H1 (cell line): ENCODE measurements at regions not wholly inside any gene's neighbourhood (a gene's known extent, or its start where the extent isn't known, plus 50 kb on each side); places are given as distances from the start of the nearest gene placed in this dataset.

Experiments
- BCL11A ChIP-seq, 2 experiments: IDR thresholded peaks; one replicate each; pipeline ENCODE4 v1.6.1; 2011; ENCODE audit warnings: low read depth in 2 of 2, low read length in 2 of 2, mild to moderate bottlenecking in 2 of 2
- CHD7 ChIP-seq: fragments of 300-600 bp; sonication (generic); IDR thresholded peaks from 2 replicates; pipeline ENCODE4 v1.7.1; 2012; ENCODE audit warnings: low read length, moderate library complexity, mild to moderate bottlenecking, inconsistent platforms; ENCODE audit not compliant: insufficient replicate concordance
- HDAC6 ChIP-seq: IDR thresholded peaks from one replicate; pipeline ENCODE4 v1.7.1; 2012; ENCODE audit warnings: low read depth, mild to moderate bottlenecking, inconsistent platforms, low read length, moderate library complexity
- TBP ChIP-seq: IDR thresholded peaks from 2 replicates; pipeline ENCODE4 v1.6.1; 2011; ENCODE audit warnings: low read depth, low read length, improper control_type of control experiment
- TEAD4 ChIP-seq: IDR thresholded peaks from 2 replicates; pipeline ENCODE4 v1.6.1; 2012; ENCODE audit warnings: low read depth, low read length, inconsistent platforms, mixed read lengths

GRCh38 chr5:86686046-86686445 lies 68.3 kb downstream of the COX7C start (continued):
- no peak for TF ChIP-seq CHD7
- no peak for TF ChIP-seq BCL11A (IDR thresholded peaks at IDR 0.05; ENCODE audit: low read depth in 2 of 2, low read length in 2 of 2)
- TF ChIP-seq TEAD4: no peak
- no peak for TF ChIP-seq TBP
- no peak for TF ChIP-seq HDAC6
- TF ChIP-seq, all 59 proteins: peak for 0
